Left ventricle myocardium superior (tissue), 1 donor: ENCODE measurements at regions not wholly inside any gene's neighbourhood (a gene's known extent, or its start where the extent isn't known, plus 50 kb on each side); places are given as distances from the start of the nearest gene placed in this dataset.
"Not testable (repeated sequence)": the region's sequence is repeated elsewhere in the genome, so short reads cannot be mapped to it uniquely, and the experiment has no call there.

ENCODE experiments used
- ATAC-seq: fragments of 200-7000 bp; cut with Tn5 transposase; one replicate; pipeline ENCODE4 v1.9.1; 2020; ENCODE audit warnings: mild to moderate bottlenecking, moderate library complexity
- DNase-seq: peaks from one replicate; pipeline ENCODE4 v3.0.0-alpha.2; 2020
- intact Hi-C: fragments of 100-400 bp; cut with micrococcal nuclease; formaldehyde crosslinking; loops from one replicate; pipeline ENCODE4 v1.11.0; 2022
- donor health status: DM: no; HTN: yes; CAD: no; lungs with severe emphysema.

DNA sequence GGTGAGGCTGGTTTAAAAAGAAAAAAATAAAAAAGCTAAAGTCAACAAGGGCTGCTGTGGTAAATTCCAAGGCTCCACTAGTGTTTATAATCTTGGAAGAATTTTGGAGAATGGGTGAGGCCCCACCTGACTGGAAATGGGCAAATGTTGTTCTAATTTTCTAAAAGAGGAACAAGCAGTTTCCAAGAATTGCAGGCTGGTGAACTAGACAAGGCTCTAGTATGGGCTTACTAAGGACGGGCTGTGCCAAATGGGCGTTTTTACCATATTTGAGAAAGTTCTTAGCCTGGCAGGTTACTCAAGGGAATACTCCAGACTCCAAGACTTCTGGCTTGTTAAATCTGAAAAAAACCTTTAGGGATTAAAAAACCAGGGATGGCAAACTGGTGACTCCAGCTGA is 67.0 kb upstream of the ABHD2 start:
- intact Hi-C loops: no loop called here
- no peak for ATAC-seq

DNA sequence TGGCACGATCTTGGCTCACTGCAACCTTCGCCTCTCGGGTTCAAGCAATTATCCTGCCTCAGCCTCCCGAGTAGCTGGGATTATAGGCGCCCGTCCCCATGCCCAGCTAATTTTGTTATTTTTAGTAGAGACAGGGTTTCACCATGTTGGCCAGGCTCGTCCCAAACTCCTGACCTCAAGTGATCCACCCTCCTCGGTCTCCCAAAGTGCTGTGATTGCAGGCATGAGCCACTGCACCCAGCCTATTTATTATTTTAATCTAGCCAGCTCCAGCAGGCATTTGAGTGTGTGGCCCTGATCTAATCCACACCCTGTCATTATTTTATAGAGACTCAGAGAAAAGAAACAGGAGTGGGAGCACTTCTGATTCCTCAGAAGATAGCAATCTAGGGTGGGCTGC is 66.4 kb upstream of the ABHD2 start:
- intact Hi-C loops, DNase-seq, ATAC-seq: not testable (repeated sequence)

More for the DNA sequence above, 67.0 kb upstream of the ABHD2 start:
- DNase-seq: no peak

DNA sequence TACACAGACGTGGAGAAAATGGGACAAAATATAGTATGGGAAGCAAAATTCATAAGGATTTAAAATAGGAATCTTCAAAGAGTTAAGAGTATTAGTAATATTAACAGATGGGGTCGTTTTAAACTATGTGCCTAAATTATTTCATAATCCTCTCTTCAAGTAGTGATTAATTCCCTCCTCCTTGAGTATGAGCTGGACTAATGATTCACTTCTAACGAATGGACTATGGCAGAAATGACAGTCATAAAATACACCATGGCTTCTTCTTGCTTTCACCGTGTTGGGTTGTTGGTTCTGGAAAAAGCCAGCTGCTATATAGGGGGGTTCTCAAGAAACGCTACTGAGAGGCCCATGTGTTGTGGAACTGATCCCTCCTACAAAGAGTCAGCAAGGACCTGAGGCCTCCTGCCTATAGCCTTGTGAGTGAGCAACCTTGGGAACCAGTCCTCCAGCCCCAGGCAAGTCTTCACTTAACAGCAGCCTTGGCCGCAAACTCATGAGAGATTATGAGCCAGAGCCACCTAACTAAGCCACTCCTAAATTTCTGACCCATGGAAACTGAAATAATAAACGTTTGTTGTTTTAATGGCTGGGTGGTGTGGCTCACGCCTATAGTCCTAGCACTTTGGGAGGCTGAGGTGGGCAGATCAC is 64.8 kb upstream of the ABHD2 start:
- ATAC-seq (no peak), DNase-seq (no peak)
- intact Hi-C loops: no loop called here

DNA sequence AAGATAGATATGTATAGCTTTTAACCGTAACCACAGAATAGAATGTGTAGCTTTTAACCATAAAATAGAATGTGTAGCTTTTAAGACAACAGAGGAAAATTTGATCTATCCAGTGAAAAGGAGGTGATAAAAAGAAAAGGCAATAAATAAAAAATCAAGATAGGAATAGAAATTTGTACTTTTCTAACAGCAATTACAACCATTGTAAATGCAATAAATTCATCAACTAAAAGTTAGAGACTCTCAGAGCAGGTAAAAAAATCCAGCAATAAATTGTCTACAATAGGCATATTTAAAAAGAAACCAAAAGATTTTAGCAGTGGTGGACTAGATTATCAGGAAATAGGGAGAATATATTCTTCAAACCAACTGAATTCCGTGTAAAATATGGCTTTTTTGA is 63.8 kb upstream of the ABHD2 start:
- no peak for DNase-seq
- no peak for ATAC-seq
- intact Hi-C loops: no loop called here

DNA sequence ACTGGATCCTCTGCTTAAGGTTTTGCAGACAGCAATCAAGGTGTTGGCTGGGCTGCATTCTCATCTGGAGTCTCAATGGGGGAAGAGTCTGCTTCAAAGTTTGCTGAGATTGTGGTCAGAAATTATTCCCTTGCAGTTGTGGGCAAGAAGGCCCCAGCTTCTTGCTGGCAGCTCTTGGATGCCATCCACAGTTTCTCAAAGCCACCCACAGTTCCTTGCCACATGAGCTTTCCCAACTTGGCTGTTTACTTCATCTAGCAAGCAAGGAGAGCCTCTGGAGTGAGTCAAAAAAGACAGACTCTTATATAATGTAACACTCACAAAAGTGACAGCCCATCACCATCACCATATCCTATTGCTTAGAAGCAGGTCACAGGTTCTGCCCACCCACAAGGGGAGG is 62.1 kb upstream of the ABHD2 start:
- intact Hi-C loops: no loop called here
- ATAC-seq: no peak
- DNase-seq: no peak

DNA sequence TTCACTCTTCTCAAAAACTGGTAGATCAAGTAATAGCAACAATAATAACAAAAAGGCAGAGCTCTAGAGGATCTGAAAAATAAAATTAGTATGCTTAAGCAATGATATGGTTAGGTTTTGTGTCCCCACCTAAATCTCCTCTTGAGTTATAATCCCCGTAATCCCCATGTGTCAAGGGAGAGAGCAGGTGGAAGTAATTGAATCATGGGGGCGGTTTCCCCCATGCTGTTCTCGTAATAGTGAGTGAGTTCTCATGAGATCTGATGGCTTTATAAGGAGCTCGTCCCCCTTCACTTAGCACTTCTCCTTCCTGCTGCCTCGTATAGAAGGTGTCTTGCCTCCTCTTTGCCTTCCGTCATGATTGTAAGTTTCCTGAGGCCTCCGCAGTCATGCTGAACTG is 60.2 kb upstream of the ABHD2 start:
- DNase-seq (no peak), ATAC-seq (no peak)
- intact Hi-C loops: no loop called here

DNA sequence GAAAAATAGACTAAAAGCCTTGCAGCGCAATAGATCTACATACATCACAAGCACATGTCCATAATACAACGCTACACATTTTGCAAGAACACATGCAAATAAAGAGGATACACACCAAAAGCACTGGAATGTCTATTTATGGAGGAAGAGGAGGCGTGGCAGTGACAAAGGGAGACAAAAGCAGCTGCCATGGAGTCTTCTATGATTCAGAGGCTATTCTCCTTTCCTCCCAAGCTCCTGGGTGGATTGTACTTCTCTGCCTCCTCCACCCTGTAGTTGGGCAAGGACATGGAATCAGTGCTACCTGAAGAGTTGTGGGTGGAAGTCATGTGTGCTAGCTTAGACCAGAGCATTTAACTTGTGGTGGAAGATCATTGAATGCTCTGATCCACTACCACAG is 57.9 kb upstream of the ABHD2 start:
- ATAC-seq (no peak), DNase-seq (no peak)
- intact Hi-C loops: no loop called here

DNA sequence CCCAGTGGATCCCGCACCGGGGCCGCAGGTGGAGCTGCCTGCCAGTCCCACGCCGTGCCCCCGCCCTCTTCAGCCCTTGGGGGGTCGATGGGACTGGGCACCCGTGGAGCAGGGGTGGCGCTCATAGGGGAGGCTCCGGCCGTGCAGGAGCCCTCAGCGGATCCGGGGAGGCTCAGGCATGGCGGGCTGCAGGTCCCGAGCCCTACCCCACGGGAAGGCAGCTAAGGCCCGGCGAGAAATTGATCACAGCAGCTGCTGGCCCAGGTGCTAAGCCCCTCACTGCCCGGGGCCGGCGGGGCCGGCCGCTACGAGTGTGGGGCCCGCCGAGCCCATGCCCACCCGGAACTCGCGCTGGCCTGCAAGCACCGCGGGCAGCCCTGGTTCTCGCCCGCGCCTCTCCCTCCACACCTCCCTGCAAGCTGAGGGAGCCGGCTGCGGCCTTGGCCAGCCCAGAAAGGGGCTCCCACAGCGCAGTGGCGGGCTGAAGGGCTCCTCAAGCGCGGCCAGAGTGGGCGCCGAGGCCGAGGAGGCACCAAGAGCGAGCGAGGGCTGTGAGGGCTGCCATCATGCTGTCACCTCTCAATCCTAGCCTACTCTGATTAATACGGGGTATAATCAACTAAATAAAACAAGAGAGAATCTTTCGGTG is 56.5 kb upstream of the ABHD2 start:
- DNase-seq, ATAC-seq, intact Hi-C loops: not testable (repeated sequence)

DNA sequence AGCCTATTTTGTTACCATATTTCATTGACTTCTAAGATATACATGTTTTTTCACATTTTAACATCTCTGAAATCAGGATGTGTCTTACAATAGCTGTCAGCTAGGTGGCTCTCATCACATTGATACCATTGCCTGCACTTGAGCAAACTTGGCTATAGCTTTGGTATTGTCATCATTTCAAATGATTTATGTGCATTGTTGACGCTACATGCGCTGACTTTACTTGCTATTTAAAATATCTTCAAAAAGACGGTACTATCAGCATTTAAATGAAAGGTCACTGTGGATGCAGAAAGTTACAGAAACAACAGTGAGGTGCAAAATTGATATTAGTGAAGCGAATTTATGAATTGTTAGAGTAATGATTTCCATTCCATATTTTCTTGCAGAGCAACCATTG is 54.0 kb upstream of the ABHD2 start:
- intact Hi-C loops: no loop called here
- ATAC-seq: no peak
- no peak for DNase-seq

DNA sequence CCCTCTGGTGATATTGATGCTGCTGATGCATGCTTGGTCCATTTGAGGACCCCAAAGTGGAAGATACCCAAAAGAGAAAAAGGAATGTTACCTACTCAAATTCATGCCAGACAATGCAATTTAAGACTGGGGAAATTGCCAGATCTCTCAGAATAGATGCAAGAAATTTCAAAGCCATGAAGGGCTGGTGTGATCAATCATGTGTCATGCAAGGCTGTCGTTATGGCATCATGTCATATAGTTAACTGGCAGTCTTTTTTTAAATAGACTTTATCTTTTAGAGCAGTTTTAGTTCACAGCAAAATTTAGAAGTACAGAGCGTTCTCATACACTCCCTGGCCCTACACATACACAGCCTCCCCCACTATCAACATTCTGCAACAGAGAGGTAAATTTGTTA is 53.1 kb upstream of the ABHD2 start:
- intact Hi-C loops: no loop called here
- ATAC-seq: no peak
- DNase-seq: no peak

DNA sequence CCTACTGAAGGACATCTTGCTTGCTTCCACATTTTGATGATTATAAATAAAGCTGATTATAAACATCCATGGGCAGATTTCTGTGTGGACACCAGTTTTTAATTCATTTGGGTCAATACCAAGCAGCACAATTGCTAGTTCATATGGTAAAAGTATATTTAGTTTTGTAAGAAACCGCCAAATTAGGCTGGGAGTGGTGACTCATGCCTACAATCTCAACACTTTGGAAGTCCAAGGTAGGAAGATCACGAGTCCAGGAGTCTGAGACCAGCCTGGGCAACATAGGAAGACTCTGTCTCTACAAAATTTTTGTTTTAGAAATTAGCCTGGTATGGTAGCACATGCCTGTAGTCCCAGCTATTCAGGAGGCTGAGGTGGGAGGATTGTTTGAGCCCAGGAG is 52.6 kb upstream of the ABHD2 start:
- intact Hi-C loops: no loop called here
- DNase-seq (no peak), ATAC-seq (no peak)

DNA sequence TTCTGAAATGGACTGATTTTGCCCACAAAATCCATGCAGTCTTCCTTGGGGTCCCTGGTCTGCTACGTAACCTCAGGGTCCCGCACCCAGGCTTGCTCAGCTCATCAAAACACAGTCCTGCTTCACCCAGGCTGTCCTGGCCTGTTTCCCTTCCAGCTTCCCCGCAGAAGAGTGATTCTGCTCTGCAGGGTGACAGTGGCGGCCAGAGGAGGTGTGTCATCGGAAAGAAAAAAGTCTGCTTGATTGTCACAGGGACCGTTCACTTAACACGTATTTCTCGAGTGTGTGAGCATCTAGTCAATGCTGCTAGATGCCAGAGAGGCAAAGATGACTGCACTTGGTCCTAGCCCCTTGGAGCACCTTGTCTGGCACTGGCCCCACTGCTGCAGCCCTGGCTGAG is 50.1 kb upstream of the ABHD2 start:
- no peak for ATAC-seq
- intact Hi-C loops: no loop called here
- no peak for DNase-seq
